ENCODE measurements at regions not wholly inside any gene's neighbourhood (a gene's known extent, or its start where the extent isn't known, plus 50 kb on each side); places are given as distances from the start of the nearest gene placed in this dataset.

- no peak for TF ChIP-seq ZNF114 (CRISPR knock-in tag; IDR thresholded peaks at IDR 0.05)
- no peak for TF ChIP-seq CTCF (conservative IDR thresholded peaks at IDR 0.05; ENCODE audit: low read depth in 2 of 2)
- no peak for TF ChIP-seq EZH2phosphoT487 (IDR thresholded peaks at IDR 0.05; ENCODE audit: unreplicated experiment)
Observed at GRCh38 chr1:90175490-90176167, 180.7 kb downstream of the ZNF326 start (continued).

- H3K27ac Mint-ChIP-seq: no peak overlapping the region
- no peaks in the 10 kb centered on the region for H3K36me3 ChIP-seq (ENCODE audit: insufficient read depth)
- no peak overlapping the region for H3K27ac ChIP-seq (ENCODE audit: low read depth)
- DNase-seq (ENCODE audit: low spot score) (no peak), ATAC-seq (no peak)
- H3K79me2 ChIP-seq (replicated peaks; ENCODE audit: insufficient read depth): no peaks in the 10 kb centered on the region
- peaks cover 5% of the 10 kb centered on the region; the same call in 2 of the 3 replicates for H3K9me3 Mint-ChIP-seq
- no peaks in the 10 kb centered on the region for H3K9me2 ChIP-seq (ENCODE audit: insufficient read depth)
- no peaks in the 10 kb centered on the region for H3K27me3 ChIP-seq (ENCODE audit: insufficient read depth)
- no peaks in the 10 kb centered on the region for H3F3A ChIP-seq (replicated peaks; ENCODE audit: low read depth)
- no peaks in the 10 kb centered on the region for H4K20me1 ChIP-seq (replicated peaks; ENCODE audit: insufficient read depth)
- H3K4me3 Mint-ChIP-seq: no peak overlapping the region
- no peak overlapping the region for H3K4me3 ChIP-seq
- no peaks in the 10 kb centered on the region for H3K4me1 ChIP-seq (ENCODE audit: insufficient read depth)
- H3K36me3 Mint-ChIP-seq (ENCODE audit: low read depth): no peaks in the 10 kb centered on the region
- H2AFZ ChIP-seq: no peak overlapping the region
- H3K4me2 ChIP-seq: no peak overlapping the region
- no peaks in the 10 kb centered on the region for H3K27me3 Mint-ChIP-seq (ENCODE audit: insufficient read depth, low read depth, poor library complexity)
- TF ChIP-seq NANOG (IDR thresholded peaks at IDR 0.05; ENCODE audit: borderline replicate concordance) (no peak), REST (IDR thresholded peaks at IDR 0.05; ENCODE audit: unreplicated experiment) (no peak), JUNB (IDR thresholded peaks at IDR 0.05; ENCODE audit: unreplicated experiment) (no peak), CTCF (conservative IDR thresholded peaks at IDR 0.05; ENCODE audit: low read depth in 2 of 2) (no peak), STAT1 (IDR thresholded peaks at IDR 0.05; ENCODE audit: unreplicated experiment) (no peak), ZNF462 (CRISPR knock-in tag; IDR thresholded peaks at IDR 0.05) (no peak)
- peaks cover 4% of the 10 kb centered on the region; the same call in 2 of the 3 replicates for H3K4me1 Mint-ChIP-seq
Observed at GRCh38 chr1:90174246-90174645, 179.3 kb downstream of the ZNF326 start.

Measured in GM23338 (cell line).